NT2/D1 (cell line): ENCODE measurements at regions not wholly inside any gene's neighbourhood (a gene's known extent, or its start where the extent isn't known, plus 50 kb on each side); places are given as distances from the start of the nearest gene placed in this dataset.

Experiments used
- SUZ12 ChIP-seq: IDR thresholded peaks from 2 replicates; pipeline ENCODE4 v1.6.1; 2011; ENCODE audit not compliant: insufficient read length, insufficient read depth; ENCODE audit errors: extremely low read depth
- YY1 ChIP-seq: IDR thresholded peaks from 2 replicates; pipeline ENCODE4 v1.6.1; 2011; ENCODE audit not compliant: insufficient read length, insufficient read depth
- ZNF274 ChIP-seq: IDR thresholded peaks from 2 replicates; pipeline ENCODE4 v1.6.1; 2011; ENCODE audit warnings: mild to moderate bottlenecking, low read depth, low read length

- TF ChIP-seq YY1 (no peak), SUZ12 (no peak), ZNF274 (no peak)
Observed at GRCh38 chr17:31693433-31694220, 165.4 kb downstream of the COPRS start.
